GM18907 (cell line): ENCODE measurements at regions not wholly inside any gene's neighbourhood (a gene's known extent, or its start where the extent isn't known, plus 50 kb on each side); places are given as distances from the start of the nearest gene placed in this dataset.

ENCODE experiments used
- ATAC-seq: cut with Tn5 transposase; IDR thresholded peaks from one replicate; pipeline ENCODE4 v1.9.1; 2021; ENCODE audit warnings: mild to moderate bottlenecking, moderate library complexity; ENCODE audit not compliant: unreplicated experiment

DNA sequence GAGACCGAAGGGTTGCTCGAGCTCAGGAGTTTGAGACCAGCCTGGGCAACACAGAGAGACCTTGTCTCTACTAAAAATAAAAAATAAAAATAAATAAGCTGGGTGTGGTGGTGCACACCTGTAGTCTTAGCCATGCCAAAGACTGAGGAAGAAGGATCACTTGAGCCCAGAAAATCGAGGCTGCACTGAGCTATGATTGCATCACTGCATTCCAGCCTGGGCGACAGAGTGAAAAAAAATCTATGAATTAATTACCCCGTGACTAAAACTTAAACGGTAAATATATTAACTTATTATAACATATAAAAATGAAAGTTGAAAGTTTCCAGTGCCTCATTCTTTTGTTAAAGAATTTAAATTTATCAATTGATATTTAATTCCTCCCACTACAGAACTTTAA lies 273.7 kb downstream of the KLF12 start:
- ATAC-seq = no peak

DNA sequence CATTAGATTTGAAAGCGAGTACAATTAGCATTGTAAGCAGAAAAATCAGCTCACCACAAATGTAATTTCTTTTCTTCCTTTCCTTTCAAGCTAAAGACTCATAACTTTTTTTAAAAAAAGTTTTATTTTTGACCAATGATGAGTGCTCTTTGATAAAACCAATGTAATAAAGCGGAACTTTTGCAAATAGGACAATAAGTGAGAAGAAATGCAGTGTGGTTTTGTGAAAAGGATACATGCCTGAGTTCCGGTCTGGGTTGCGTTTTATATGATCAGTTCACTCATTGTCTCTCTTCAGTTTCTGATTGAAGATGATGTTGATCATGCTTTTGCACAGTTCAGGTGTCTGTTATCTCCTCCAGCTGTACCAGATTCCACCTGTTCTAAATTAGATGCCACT lies 274.4 kb downstream of the KLF12 start:
- no peak for ATAC-seq

DNA sequence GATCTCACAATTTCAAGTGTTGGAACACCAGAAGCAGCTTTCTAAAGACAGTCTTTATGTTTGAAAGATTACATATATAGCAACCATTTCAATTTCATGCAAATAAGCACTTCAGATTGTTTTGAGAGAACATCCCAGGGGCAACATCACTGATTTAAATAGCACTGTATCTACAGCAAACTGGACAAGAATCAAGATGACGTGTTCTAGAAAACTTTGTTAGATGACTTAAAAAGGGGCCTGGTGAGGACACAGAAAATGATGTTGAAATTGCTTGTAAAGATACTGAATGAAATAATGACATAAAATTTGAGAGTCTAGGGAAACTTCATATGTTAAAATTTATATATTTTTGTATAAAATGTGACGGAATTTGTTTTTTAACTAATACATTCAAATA lies 277.1 kb downstream of the KLF12 start:
- ATAC-seq = no peak

- ATAC-seq = no peak
These were observed 283.1 kb downstream of the KLF12 start for GRCh38 chr13:73851104-73851503.

DNA sequence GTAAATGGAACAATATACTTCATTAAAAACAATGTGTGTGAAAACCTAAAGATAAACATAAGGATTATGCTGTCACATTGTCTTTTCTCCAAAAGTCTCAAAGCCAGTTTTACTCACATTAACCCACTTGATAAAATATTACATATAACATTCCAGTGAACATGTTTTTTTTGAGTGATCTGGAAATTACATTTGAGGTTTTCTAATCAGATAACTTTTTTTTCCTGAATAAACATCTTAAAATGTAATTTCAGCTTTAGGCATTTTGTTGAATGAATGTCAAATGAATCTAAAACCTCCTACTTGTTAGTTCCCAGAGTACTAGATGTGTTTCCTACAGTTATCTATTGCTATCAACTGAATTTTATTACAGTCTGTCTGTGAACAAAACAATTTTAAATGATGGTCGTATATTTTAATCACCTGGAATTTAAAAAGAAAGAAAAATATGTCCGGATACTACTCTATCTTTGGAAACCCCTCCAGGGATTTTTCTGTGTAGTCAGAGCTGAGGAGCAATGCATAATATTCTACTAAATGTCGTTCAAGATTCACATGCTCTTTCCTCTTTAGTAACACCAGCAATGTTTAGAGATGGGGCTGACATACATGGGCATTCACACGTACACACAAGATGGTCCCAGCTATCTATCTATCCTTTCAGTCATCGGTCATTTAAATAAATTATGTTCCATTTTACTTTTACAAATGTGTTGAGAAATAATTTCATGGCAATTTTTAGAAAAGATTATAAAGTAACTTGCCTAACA lies 283.9 kb downstream of the KLF12 start:
- no peak for ATAC-seq

DNA sequence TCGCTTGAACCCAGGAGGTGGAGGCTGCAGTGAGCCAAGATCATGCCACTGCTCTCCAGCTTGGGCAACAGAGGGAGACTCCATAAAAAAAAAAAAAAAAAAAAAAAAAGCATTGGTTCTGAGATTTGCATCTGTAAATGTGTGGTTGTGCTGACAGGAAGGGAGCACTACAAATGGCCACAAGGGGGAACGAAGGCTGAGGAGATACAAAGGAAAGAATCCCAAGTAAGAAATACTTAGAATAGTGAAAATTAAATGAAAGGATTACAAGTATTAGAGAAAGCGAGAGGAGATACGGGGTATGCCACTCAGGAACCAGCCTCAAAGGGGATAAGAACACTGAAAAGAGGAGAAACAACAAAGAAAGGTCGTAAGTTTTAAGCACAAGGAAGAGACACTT lies 284.9 kb downstream of the KLF12 start:
- ATAC-seq = no peak

DNA sequence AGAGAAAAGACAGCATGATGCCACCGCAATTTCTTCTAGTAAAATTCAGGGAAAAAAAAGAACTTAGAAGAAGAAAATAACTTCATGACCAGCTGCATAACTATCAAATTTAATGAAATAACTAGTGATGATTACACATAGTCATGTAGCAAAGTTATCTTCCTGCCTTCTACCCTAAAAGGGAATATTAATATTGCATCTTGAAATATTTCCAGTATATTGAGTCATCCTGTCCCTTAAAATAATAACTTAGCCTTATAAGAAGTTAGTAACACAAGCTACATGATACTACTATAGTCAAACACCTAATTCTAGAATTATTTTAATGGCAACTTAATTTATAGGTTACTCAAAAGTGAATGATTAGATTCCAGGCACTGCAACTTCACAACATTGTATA lies 289.2 kb downstream of the KLF12 start:
- no peak for ATAC-seq

GRCh38 chr13:73842626-73843025 lies 291.6 kb downstream of the KLF12 start:
- no peak for ATAC-seq

DNA sequence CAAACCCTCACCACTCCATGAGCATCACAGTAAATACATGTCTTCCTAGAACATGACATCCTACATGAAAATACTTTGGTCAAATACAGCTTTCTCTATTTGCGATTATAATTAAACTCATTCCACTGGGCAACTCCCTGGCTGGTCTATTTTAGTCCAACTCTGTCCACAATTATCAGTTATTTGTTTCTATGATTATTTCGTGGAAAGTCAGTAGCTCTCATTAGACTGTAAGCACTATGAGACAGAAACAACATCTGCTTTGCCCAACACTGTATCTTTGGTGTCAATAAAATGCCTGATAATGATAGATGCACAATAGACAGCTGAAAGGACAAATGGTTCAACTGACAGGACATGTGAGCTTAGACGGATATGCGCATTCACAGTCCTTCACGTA lies 292.0 kb downstream of the KLF12 start:
- no peak for ATAC-seq

DNA sequence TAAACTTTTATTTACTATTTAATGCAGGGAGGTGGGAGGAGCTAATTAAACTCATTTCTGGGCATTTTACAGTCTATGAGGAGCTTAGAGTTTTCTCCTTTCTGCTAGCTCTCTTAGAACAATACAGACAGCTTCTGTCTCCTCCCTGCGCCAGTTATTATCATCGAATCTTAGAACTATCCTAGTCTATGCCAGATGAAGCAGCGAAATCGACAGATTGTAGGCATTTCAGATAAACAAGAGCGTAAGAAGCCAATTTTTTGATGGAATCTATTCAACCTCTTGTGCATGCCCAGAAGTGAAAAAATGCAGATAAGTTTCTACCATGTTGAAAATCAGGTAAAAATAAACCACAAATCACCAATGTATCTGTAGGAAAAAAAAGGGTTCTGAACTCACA lies 297.1 kb downstream of the KLF12 start:
- no peak for ATAC-seq

DNA sequence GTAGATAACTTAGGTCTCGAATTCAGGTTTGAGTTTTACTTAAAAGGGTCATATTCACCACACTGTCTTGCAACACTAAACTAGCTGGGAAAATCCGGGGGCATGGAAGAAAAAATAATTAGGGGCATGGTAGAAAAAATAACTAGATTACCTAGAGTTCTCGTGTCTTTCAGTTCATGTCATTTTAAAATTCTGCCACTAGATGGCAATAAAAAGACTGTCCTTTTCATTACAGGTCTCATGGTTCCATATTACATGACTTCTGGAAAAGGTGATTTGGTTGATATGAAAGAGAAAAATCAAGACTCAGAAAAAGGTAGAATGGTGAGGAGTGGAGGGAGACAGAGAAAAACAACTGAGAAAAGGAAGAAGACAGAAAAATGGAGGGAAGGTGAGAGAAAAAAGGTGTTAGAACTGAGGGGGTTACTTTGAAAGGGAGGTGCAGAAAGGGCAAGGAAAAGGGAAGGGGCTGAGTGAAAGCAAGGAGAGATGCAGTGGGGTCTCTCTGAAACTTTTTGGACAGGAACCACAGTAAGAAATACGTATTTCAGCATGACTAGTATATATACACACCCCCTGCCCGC lies 299.0 kb downstream of the KLF12 start:
- peak; percentile 66 for ATAC-seq

- no peak for ATAC-seq
These were observed 300.7 kb downstream of the KLF12 start for GRCh38 chr13:73833325-73834070.

- ATAC-seq = no peak
These were observed 301.4 kb downstream of the KLF12 start for GRCh38 chr13:73832825-73833224.

DNA sequence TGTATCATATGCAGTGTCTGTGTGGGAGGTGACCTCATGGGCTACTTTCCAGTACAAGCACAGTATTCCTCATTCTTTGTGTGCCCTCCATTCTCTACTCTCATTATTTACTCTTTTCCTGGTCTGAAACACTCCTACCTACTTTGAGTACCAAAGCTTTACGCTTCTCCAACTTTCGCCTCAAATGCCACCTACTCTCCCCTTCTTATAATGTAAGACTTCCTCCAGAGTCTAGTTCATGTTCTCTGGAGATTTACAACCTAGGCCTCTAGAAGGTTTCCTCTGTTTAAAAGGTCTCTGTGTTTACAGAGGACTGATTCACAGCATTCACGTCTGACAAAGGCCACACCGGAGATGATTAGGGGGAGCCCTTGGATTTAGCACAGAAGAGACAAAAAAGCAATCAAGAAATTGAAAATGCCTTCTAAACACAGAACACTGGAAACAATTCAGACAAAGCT lies 302.0 kb downstream of the KLF12 start:
- ATAC-seq = no peak

DNA sequence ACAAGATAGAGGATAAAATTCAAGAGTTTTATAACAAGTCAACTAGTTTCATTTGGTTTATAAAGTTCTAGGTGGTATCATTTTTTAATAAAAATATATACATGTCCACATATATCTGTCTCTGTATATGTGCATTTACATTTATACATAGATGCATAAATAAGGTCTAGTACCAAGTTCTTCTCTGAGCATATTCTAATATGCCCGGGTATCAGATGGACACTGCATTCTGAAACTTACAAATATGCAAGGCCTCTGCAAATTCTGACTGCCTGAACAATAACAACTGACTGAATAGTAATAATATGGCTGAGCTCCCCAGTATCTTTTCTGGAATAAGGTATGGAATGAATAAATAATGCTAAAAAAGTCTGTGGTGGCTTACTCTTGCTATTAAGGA lies 304.8 kb downstream of the KLF12 start:
- ATAC-seq = no peak

DNA sequence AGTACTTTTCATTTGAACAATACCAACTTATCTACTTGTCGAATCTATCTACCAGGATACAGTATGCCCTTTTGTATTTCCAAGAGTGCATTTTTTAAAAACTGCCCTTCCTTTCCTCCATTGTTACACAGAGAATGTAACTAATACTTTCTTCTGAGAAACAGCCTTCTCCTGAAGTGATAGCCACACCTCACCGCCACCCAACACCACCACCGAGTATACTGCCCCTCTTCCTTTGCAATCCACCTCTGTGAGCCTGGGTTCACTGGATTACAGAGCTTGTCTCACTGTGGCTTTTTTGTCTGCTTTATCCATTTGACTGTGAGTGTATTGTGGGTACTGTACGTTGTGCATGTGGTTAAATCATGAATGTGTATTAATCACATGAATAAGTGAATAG lies 305.4 kb downstream of the KLF12 start:
- ATAC-seq = no peak

DNA sequence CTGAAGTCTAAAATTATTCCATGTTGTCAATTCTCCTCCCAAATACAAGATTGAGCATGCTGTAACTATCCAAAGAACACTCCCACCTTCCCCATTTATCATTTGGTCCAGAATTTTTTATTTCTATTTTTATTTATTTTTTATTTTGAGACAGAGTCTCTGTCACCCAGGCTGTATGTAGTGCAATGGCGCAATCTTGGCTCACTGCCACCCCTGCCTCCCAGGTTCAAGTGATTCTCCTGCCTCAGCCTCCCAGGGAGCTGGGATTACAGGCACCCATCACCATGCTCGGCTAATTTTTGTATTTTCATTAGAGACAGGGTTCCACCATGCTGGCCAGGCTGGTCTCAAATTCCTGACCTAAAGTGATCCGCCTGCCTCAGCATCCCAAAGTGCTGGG lies 306.8 kb downstream of the KLF12 start:
- ATAC-seq = no peak

DNA sequence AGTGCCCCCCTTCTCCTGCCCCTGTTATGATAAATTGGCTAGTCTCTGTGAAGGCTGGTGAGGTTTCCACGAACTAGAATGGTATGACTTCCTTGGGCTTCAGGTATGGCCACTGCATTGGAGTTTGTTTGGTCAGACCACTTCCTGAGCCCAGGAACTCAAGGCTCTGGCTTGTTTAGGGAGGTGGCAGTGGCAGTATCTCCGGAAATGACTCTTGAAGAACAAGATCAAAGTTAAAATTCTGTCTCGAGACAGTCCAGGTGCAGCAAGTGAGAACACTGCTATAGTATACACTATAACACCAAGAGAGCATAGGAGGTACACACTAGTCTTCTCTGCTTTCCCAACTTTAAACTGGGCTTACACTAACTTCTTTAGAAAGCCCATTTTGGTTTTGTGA lies 309.1 kb downstream of the KLF12 start:
- ATAC-seq = no peak

GRCh38 chr13:73822668-73823592 lies 311.3 kb downstream of the KLF12 start:
- no peak for ATAC-seq

DNA sequence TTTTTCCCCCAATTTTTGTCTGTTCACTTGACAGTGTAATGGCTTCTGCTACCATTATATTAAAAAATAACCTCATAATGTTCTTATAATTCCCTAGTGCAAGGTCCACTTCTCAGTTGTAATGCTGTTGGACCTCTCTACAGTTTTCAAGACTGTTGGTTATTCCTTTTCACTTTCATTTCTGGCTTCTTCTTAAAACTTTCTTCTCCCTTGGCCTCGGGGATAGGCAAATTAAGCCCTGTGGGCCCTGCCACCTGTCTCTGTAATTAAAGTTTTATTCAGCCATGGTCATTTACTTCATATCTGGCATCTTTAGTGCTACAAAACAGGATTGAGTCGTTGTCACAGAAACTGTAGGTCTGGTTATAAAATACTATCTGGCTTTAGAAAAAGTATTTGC lies 313.5 kb downstream of the KLF12 start:
- peak; percentile 73 for ATAC-seq

DNA sequence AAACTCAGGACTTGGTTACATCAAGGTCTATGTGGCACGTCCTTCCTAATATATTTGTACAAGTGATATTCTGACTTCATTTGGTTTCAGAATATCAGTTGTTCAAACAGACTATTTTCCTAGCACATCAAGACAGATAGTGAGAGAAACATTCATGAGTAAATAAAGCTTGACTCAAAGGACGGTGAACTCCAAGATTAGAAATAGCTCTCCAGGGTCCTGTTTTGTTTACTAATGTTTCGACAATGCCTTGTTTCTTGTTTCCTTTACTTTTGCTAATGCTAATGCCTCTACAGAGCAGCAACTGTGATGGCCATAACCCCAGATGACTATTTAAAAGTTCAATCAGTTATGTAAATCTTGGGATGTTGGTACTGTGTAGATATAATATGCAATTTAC lies 313.9 kb downstream of the KLF12 start:
- ATAC-seq = no peak
